ENCODE measurements at regions not wholly inside any gene's neighbourhood (a gene's known extent, or its start where the extent isn't known, plus 50 kb on each side); places are given as distances from the start of the nearest gene placed in this dataset.

- TF ChIP-seq ZNF626 (tag by site-specific recombination; IDR thresholded peaks at IDR 0.05) = no peak
- no peak for TF ChIP-seq ZNF155 (tag by site-specific recombination; IDR thresholded peaks at IDR 0.05)
- TF ChIP-seq ZNF174 (tag by site-specific recombination; IDR thresholded peaks at IDR 0.05) = no peak
- TF ChIP-seq ZNF248 (tag by site-specific recombination; IDR thresholded peaks at IDR 0.05) = no peak
- no peak for TF ChIP-seq ZNF157 (tag by site-specific recombination; IDR thresholded peaks at IDR 0.05)
- TF ChIP-seq INSM2 (tag by site-specific recombination; IDR thresholded peaks at IDR 0.05) = no peak
- no peak for TF ChIP-seq ZNF529 (tag by site-specific recombination; IDR thresholded peaks at IDR 0.05; ENCODE audit: insufficient replicate concordance)
- no peak for TF ChIP-seq ZNF670 (tag by site-specific recombination; IDR thresholded peaks at IDR 0.05; ENCODE audit: low read depth)
- TF ChIP-seq ZNF138 (tag by site-specific recombination; IDR thresholded peaks at IDR 0.05; ENCODE audit: borderline replicate concordance) = no peak
- no peak for TF ChIP-seq SP7 (tag by site-specific recombination; IDR thresholded peaks at IDR 0.05)
- no peak for TF ChIP-seq ZSCAN5A (tag by site-specific recombination; IDR thresholded peaks at IDR 0.05)
- TF ChIP-seq SETDB1 (IDR thresholded peaks at IDR 0.05; ENCODE audit: insufficient read length, low read length) = no peak
- TF ChIP-seq ZFP41 (tag by site-specific recombination; IDR thresholded peaks at IDR 0.05; ENCODE audit: borderline replicate concordance) = no peak
- no peak for TF ChIP-seq ZNF416 (tag by site-specific recombination; IDR thresholded peaks at IDR 0.05)
- Histone ChIP-seq H3K4me3 (ENCODE audit: low read depth, low read length) (no peak overlapping the region), H3K36me3 (ENCODE audit: control insufficient read depth in 2 of 2, insufficient read depth in 1 of 2, low read length in 2 of 2) (no peaks in the 10 kb centered on the region), H3K9me3 (ENCODE audit: control insufficient read depth, insufficient read depth, low read depth, low read length) (no peaks in the 10 kb centered on the region), H3K27ac (ENCODE audit: extremely low read depth, low read depth, low read length) (no peak overlapping the region), H3K4me1 (ENCODE audit: control insufficient read depth, insufficient read depth, low read length) (no peaks in the 10 kb centered on the region)
- CTCF ChIA-PET = interaction anchor here (0.6 kb wide), 1 partner anchor 785 kb away, joined by 3 read pairs; no protein-coding TSS in a partner anchor
- POLR2A ChIA-PET = no interaction called here
Observed at GRCh38 chr2:122135021-122135937, 379.8 kb downstream of the TSN start.

- no peak overlapping the region for H3K27ac ChIP-seq (ENCODE audit: extremely low read depth, low read depth, low read length)
- H3K36me3 ChIP-seq (ENCODE audit: control insufficient read depth in 2 of 2, insufficient read depth in 1 of 2, low read length in 2 of 2) = no peaks in the 10 kb centered on the region
- ChIA-PET CTCF (no interaction called here), POLR2A (no interaction called here)
- H3K9me3 ChIP-seq (ENCODE audit: control insufficient read depth, insufficient read depth, low read depth, low read length) = no peaks in the 10 kb centered on the region
- TF ChIP-seq CTCF (tag by site-specific recombination; IDR thresholded peaks at IDR 0.05) = peak; percentile 41
- TF ChIP-seq ZNF335 (tag by site-specific recombination; conservative IDR thresholded peaks at IDR 0.05) = 0 out of 2 replicates have a peak, but pooled peaks have one; percentile 20
- TF ChIP-seq ZNF707 (tag by site-specific recombination; IDR thresholded peaks at IDR 0.05) = no peak
- H3K4me1 ChIP-seq (ENCODE audit: control insufficient read depth, insufficient read depth, low read length) = no peaks in the 10 kb centered on the region
- no peak overlapping the region for H3K4me3 ChIP-seq (ENCODE audit: low read depth, low read length)
Observed at GRCh38 chr2:122136056-122136455, 380.6 kb downstream of the TSN start.
